ENCODE measurements at regions not wholly inside any gene's neighbourhood (a gene's known extent, or its start where the extent isn't known, plus 50 kb on each side); places are given as distances from the start of the nearest gene placed in this dataset.
A peak's percentile ranks its signal among the peaks of the same experiment; 100 is the strongest.

GRCh38 chr3:178146406-178146831, 389.8 kb upstream of the KCNMB2 start:
- DNase-seq, result no peak

DNA sequence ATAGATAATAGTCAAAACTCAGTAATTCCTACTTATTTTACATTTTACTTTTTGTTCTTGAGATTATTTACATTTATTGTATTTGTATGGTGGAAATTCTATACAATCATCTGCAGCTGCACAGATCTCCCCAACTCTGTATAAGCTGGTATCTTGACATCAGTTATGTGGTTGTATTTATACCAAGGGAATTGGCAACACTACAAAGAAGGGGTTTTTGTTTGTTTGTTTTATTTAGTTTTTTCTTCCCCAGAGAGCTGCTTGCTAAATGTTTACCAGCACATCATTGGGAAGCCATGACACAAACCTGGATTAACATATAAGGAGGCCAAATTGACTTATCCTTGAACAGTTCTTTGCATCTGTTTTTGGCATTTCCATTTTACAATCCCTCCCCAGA, 389.2 kb upstream of the KCNMB2 start:
- DNase-seq, result no peak

DNA sequence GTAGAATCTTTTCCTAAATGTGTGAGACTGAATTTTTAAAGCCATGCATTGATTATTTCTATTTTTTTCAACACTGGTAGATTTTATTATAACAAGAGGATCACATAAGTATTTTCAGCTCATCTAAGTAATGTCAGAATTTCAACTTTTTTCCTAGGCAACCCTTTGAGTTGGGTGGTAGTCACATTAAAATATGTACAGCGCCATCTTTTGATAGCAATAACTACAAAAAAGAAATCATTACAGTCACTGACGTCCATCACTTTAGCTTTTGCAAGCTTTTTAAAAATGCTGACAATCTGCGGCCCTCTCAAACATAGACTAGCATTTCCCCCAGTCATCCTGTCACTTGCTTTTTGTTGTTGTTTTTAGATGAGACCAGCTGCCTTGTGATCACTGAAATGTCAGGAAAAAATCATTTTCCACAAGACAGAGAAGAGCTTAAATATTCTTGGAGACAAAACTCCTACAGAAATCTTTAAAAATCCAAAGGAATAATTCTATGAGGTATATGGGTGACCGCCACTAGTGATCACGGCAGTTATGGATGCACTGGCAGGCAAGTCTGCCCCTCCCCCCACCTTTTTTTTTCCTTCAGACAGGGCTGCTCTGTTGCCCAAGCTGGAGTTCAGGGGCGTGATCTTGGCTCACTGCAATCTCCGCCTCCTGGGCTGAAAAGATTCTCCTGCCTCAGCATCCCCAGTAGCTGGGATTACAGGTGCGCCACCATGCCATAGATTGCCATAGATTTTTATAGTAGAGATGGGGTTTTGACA, 384.0 kb upstream of the KCNMB2 start:
- no peak for DNase-seq

DNA sequence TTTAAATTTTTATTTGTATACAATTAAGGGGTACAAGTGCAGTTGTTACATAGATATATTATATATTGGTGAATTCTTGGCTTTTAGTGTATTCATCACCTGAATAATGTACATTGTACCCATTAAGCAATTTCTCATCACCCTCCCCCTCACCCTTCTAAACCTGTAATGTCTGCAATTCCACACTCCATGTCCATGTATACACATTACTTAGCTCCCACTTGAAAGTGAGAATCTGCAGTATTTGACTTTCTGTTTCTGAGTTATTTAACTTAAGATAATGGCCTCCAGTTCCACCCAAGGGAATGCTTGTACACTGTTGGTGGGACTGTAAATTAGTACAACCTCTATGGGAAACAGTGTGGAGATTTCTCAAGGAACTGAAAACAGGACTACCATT, 383.2 kb upstream of the KCNMB2 start:
- no peak for DNase-seq

DNA sequence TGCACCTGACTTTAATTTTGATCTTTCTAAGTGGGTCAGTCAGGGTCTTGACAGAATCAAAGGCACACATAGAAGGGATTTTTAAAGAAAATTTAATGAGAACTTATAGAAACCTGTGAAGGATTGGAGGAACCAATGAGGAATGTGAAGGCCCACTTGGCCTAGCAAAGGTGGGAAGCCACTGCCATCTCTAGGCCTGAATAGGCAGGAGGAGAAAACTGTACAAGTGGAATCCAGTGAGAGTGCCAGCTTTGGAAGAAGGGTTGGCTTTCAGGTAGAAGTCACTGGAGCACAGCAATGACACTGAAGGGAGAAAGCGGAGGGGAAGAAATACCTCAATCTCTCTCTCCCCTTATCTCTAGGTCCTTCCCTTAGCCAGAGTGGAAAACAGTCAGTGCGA, 380.7 kb upstream of the KCNMB2 start:
- DNase-seq, result no peak

DNA sequence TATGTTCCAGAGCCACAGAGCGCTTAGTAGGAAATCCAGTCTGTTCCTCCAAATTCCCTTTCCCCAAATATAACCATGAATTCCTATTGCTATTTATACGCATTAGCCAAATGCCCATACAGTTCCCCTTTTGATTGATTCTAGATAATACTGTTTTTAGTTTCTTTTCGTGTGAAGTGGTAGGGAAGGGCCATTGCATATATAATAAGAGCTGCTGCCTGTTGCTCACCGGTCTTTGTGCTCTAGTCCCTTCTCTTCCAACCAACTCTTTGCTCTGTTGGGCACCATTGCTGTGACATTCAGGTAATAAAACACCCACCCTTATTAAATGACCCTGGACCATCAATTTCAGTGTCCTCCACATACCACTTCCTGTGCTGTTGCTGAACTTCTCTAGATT, 379.9 kb upstream of the KCNMB2 start:
- no peak for DNase-seq

DNA sequence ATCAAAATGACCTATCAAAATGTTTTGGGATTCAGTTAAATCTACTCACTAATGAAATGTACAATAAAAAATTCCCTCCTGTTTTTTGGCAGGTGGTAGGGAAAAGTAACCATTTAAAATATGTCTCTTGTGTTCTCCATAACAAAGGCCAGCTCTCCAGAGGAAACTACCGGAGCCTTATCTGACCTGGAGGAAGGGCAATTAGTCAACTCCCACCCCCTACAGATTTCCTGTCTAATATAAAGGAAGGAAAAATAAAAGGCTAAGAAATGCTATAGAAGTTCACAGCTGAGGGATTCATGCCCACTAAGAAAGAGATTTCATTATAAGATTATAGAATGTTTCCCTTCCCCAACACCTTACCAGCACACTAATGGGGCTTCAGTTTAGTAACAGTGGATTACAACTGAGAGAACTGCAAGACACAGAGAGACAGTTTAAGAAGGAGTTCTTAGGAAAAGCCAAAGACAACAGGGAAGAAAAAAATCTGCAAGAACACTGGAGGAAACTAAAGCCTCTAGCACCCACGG, 376.5 kb upstream of the KCNMB2 start:
- no peak for DNase-seq

GRCh38 chr3:178169421-178169820, 366.8 kb upstream of the KCNMB2 start:
- DNase-seq, result no peak

DNA sequence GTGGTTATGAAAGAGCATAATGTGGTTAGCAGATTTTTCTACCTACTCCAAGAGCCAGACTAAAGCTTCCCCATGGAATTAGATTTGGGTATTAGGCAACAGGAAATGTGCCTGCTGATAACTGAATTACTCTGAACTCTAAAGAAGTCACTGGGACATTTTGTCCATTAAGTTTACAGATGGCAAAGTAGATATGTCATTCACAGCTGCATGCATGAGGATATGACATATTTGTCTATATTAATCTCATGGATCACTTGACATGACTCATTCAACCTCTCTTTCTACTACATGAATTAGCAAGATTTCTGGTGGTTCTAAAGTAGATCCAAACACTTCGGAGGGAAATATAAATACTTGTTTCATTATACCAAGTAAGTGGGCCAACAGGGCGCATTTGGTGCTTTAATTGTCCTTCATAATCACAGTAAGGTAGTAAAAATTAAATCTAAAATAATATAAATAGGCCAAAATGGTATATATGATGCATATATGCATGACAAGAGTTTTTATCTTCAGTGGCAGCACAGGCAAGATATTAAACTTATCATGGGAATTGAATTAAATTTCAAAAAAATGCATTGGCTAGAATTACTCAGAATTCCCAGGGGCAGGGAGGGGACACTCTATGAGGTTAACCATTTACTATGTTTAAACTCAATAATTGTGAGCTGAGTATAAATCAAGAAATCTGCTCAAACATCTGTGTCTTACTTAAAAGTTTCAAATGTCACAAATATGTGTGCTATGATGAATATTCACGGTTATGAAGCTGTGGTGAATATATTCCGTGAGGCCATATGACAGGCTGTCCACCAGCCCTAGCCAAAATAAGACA, 365.3 kb upstream of the KCNMB2 start:
- peak in 1 of 2 donors; percentile 90 for DNase-seq

DNA sequence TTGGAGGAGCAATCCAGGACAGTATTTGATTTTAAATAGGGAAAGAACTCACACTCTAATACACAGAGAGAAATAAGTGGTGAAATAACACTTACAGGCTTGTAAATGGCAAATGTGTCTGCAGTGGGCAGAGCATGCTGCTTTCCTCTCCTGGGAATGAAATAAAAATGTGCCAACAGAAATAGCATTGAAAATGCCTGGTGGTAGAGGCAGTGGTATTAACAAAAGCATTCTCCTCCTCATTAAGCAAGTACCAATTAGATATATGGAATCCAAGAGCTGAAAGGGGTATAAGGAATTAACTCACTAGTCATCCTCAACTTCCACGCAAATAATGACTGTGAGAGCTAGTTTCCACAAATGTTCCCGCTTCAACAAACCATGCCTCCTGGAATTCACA, 364.1 kb upstream of the KCNMB2 start:
- DNase-seq, result no peak

GRCh38 chr3:178174201-178174915, 361.9 kb upstream of the KCNMB2 start:
- DNase-seq, result no peak

- DNase-seq, result no peak
Measured at GRCh38 chr3:178181088-178181487, 355.1 kb upstream of the KCNMB2 start.

- no peak for DNase-seq
Measured at GRCh38 chr3:178181784-178182183, 354.5 kb upstream of the KCNMB2 start.

DNA sequence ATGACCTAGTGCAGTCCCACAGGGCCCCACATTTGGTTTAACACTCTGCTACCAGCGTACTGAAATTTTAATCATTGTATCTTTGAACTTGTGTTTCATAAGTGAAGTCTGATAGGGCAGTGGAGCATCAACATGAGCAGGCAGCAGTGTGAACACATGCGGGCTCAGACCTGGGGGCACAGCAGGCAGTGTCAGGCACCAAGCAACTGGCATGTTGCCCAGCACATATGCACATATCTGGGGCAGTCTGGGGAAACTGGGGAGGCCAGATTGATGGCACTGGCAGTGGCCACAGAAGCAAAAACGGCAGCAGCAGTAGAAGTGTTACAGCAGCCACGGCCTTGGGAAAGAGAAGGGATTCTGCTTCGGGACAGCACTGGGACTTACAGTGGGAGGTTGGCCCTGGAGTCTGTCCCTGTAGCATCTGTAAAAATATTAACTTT, 353.9 kb upstream of the KCNMB2 start:
- no peak for DNase-seq

GRCh38 chr3:178184833-178185232, 351.4 kb upstream of the KCNMB2 start:
- no peak for DNase-seq

DNA sequence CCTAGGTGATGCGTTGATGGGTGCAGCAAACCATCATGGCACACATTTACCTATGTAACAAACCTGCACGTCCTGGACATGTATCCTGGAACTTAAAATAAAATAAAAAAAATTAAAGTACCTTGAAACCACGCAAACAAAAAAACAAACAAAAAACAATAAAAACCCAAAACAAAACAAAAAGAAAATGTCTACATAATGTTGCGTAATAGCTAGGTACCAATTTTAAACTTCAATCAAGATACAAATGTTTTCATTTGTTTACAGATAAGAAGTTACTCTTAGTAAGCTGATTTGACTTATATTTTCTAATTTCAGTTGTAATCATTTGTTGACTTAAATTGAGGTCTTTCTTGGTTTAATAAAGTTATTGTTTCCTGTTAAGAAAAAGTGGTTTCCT, 349.6 kb upstream of the KCNMB2 start:
- no peak for DNase-seq

- no peak for DNase-seq
Measured at GRCh38 chr3:178189854-178190253, 346.4 kb upstream of the KCNMB2 start.

DNA sequence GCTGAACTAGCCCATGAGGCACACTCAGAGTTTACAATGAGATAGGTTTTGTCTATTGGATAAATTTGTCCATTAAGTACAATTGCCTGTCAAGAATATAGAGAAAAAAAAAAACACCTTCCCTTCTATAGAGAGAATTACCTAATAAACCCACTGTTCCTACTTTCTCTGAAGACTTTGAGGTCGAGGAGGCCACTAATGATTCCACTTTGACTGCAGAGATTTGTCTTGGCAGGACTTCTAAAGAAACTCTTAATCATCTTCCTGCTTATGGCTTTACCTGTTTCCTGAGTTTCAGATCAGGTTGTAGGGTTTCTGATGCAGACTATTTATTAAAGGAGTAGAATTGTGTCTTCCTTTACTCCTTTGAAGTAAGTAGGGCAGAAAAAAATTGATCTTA, 342.4 kb upstream of the KCNMB2 start:
- no peak for DNase-seq

DNA sequence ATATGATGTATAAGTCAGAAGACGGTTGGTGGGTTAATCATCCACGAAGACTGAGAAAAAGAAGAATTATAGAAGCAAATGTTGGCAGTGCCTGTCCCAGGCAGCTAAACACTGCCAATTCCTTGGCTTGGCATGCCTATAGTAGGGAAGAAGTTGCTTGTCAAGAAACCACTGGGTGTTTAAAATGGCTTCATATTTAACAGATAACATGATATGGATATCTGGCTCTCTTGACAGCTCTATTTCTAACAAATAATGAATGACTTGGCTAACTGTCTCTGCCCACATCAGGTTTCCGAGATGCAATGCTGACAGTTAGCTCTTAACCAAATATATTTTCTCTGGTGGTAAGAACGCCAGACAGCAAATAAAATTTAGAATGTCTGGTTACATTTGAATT, 341.7 kb upstream of the KCNMB2 start:
- no peak for DNase-seq

DNA sequence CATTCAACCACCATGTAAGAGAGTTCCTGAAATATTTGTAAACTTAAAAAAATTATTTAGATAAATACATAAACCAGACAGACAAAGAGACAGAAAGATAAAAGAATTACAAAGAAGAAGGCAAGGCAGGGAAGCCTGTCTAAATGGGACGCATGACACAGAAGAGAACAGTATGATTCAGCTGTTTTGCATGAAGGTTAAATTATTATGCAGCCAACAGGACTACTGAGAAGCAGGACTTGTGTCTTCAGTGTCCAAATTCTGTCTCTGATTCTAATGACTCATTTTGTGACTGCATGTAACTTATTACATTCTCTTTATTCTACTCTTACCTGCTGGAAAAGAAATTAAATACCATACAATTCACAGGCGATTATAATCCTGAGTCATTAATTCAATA, 340.4 kb upstream of the KCNMB2 start:
- DNase-seq, result peak in 1 of 2 donors; percentile 46

DNA sequence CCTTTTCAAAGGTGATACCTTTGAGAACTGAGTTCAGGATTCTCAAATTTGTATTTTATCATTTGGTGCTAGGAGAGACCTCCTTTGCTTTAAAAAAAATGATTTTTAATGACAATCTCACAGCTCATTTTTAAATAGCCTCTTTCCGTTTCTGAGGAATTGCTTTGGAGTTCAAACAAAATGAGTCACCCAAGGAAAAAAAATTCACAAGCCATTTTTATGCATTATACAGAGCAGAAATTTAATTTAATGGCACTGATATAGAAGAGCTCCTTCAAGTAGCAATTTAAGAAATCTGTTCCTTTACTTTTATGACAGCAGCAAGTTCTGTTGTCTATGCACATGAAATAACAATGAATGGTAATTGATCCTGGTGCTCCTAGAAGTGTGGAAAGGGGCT, 337.9 kb upstream of the KCNMB2 start:
- DNase-seq, result no peak

DNA sequence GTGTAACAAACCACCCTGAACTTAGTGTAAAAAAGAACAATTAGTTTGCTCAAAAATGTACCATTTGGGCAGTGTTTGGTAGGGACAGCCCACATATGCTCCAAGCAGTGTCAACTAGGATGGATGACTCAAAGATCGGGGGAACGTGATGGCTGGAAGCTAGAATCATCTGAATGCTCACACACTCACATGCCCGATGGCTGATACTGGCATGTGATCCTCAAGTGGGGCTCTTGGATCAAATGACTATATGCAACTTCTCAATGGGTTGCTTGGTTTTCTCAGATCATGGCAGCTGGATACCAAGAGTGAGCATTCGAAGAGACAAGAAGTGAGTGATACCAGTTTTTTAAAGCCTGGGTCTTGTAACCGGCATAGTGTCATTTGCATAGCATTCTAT, 335.9 kb upstream of the KCNMB2 start:
- no peak for DNase-seq

- no peak for DNase-seq
Measured at GRCh38 chr3:178201714-178202113, 334.5 kb upstream of the KCNMB2 start.
